GM19025 (cell line): ENCODE measurements at regions not wholly inside any gene's neighbourhood (a gene's known extent, or its start where the extent isn't known, plus 50 kb on each side); places are given as distances from the start of the nearest gene placed in this dataset.
"Not testable (repeated sequence)": the region's sequence is repeated elsewhere in the genome, so short reads cannot be mapped to it uniquely, and the experiment has no call there.

Source experiments
- ATAC-seq: cut with Tn5 transposase; IDR thresholded peaks from one replicate; pipeline ENCODE4 v1.9.1; 2021; ENCODE audit warnings: mild to moderate bottlenecking, low read depth, moderate library complexity; ENCODE audit not compliant: unreplicated experiment

GRCh38 chr13:38012096-38012495 is 142.5 kb upstream of the TRPC4 start:
- no peak for ATAC-seq

GRCh38 chr13:38008636-38009035 is 139.1 kb upstream of the TRPC4 start:
- ATAC-seq: no peak

- no peak for ATAC-seq
These were observed 133.0 kb upstream of the TRPC4 start for GRCh38 chr13:38002606-38003005.

- ATAC-seq: no peak
These were observed 128.1 kb upstream of the TRPC4 start for GRCh38 chr13:37997641-37998040.

GRCh38 chr13:37995092-37995491 is 125.5 kb upstream of the TRPC4 start:
- ATAC-seq: no peak

GRCh38 chr13:37986811-37987210 is 117.2 kb upstream of the TRPC4 start:
- no peak for ATAC-seq

- ATAC-seq: no peak
These were observed 115.7 kb upstream of the TRPC4 start for GRCh38 chr13:37985281-37985680.

GRCh38 chr13:37984357-37984756 is 114.8 kb upstream of the TRPC4 start:
- ATAC-seq: no peak

GRCh38 chr13:37981932-37982331 is 112.4 kb upstream of the TRPC4 start:
- no peak for ATAC-seq

GRCh38 chr13:37978680-37979079 is 109.1 kb upstream of the TRPC4 start:
- no peak for ATAC-seq

GRCh38 chr13:37968555-37968954 is 99.0 kb upstream of the TRPC4 start:
- ATAC-seq: no peak

- no peak for ATAC-seq
These were observed 96.7 kb upstream of the TRPC4 start for GRCh38 chr13:37966266-37966665.

GRCh38 chr13:37960427-37960826 is 90.9 kb upstream of the TRPC4 start:
- ATAC-seq: no peak

GRCh38 chr13:37959284-37959683 is 89.7 kb upstream of the TRPC4 start:
- no peak for ATAC-seq

- ATAC-seq: no peak
These were observed 87.0 kb upstream of the TRPC4 start for GRCh38 chr13:37956536-37956935.

- ATAC-seq: not testable (repeated sequence)
These were observed 85.0 kb upstream of the TRPC4 start for GRCh38 chr13:37954597-37954996.

GRCh38 chr13:37954191-37954590 is 84.6 kb upstream of the TRPC4 start:
- no peak for ATAC-seq

- ATAC-seq: no peak
These were observed 84.1 kb upstream of the TRPC4 start for GRCh38 chr13:37953696-37954095.

GRCh38 chr13:37950016-37950415 is 80.4 kb upstream of the TRPC4 start:
- no peak for ATAC-seq

GRCh38 chr13:37947419-37948140 is 78.0 kb upstream of the TRPC4 start:
- ATAC-seq: no peak

- no peak for ATAC-seq
These were observed 76.3 kb upstream of the TRPC4 start for GRCh38 chr13:37945651-37946575.
